HG02588 (cell line): ENCODE measurements at regions not wholly inside any gene's neighbourhood (a gene's known extent, or its start where the extent isn't known, plus 50 kb on each side); places are given as distances from the start of the nearest gene placed in this dataset.

Experiments used
- ATAC-seq: cut with Tn5 transposase; IDR thresholded peaks from one replicate; pipeline ENCODE4 v1.9.1; 2021; ENCODE audit warnings: mild to moderate bottlenecking, moderate library complexity; ENCODE audit not compliant: unreplicated experiment

- no peak for ATAC-seq
These were observed 459.5 kb downstream of the TLR4 start for GRCh38 chr9:118163751-118164150.

- ATAC-seq = no peak
These were observed 461.2 kb downstream of the TLR4 start for GRCh38 chr9:118165451-118165850.

- no peak for ATAC-seq
These were observed 466.1 kb downstream of the TLR4 start for GRCh38 chr9:118170032-118170955.

GRCh38 chr9:118177241-118177640, 473.0 kb downstream of the TLR4 start:
- ATAC-seq = no peak

- ATAC-seq = no peak
These were observed 479.4 kb downstream of the TLR4 start for GRCh38 chr9:118183576-118183975.

- no peak for ATAC-seq
These were observed 483.2 kb downstream of the TLR4 start for GRCh38 chr9:118187408-118187807.

- no peak for ATAC-seq
These were observed 485.4 kb downstream of the TLR4 start for GRCh38 chr9:118189615-118190014.

GRCh38 chr9:118192807-118193206, 488.6 kb downstream of the TLR4 start:
- ATAC-seq = no peak

GRCh38 chr9:118209343-118209742, 505.1 kb downstream of the TLR4 start:
- ATAC-seq = no peak

- no peak for ATAC-seq
These were observed 511.3 kb downstream of the TLR4 start for GRCh38 chr9:118215549-118215948.

GRCh38 chr9:118222375-118222774, 518.2 kb downstream of the TLR4 start:
- no peak for ATAC-seq

- ATAC-seq = no peak
These were observed 518.9 kb downstream of the TLR4 start for GRCh38 chr9:118223111-118223510.

- no peak for ATAC-seq
These were observed 526.1 kb downstream of the TLR4 start for GRCh38 chr9:118230329-118230728.

- no peak for ATAC-seq
These were observed 532.4 kb downstream of the TLR4 start for GRCh38 chr9:118236625-118237024.

GRCh38 chr9:118238139-118238538, 533.9 kb downstream of the TLR4 start:
- ATAC-seq = no peak

- no peak for ATAC-seq
These were observed 547.8 kb downstream of the TLR4 start for GRCh38 chr9:118252027-118252426.

- no peak for ATAC-seq
These were observed 558.0 kb downstream of the TLR4 start for GRCh38 chr9:118262191-118262590.

- no peak for ATAC-seq
These were observed 559.7 kb downstream of the TLR4 start for GRCh38 chr9:118263949-118264348.

GRCh38 chr9:118268046-118268445, 563.8 kb downstream of the TLR4 start:
- ATAC-seq = no peak

- ATAC-seq = no peak
These were observed 565.4 kb downstream of the TLR4 start for GRCh38 chr9:118269623-118270022.

GRCh38 chr9:118271331-118271730, 567.1 kb downstream of the TLR4 start:
- no peak for ATAC-seq

- no peak for ATAC-seq
These were observed 567.7 kb downstream of the TLR4 start for GRCh38 chr9:118271936-118272335.

- no peak for ATAC-seq
These were observed 568.8 kb downstream of the TLR4 start for GRCh38 chr9:118273048-118273447.
